ENCODE measurements at regions not wholly inside any gene's neighbourhood (a gene's known extent, or its start where the extent isn't known, plus 50 kb on each side); places are given as distances from the start of the nearest gene placed in this dataset.

DNA sequence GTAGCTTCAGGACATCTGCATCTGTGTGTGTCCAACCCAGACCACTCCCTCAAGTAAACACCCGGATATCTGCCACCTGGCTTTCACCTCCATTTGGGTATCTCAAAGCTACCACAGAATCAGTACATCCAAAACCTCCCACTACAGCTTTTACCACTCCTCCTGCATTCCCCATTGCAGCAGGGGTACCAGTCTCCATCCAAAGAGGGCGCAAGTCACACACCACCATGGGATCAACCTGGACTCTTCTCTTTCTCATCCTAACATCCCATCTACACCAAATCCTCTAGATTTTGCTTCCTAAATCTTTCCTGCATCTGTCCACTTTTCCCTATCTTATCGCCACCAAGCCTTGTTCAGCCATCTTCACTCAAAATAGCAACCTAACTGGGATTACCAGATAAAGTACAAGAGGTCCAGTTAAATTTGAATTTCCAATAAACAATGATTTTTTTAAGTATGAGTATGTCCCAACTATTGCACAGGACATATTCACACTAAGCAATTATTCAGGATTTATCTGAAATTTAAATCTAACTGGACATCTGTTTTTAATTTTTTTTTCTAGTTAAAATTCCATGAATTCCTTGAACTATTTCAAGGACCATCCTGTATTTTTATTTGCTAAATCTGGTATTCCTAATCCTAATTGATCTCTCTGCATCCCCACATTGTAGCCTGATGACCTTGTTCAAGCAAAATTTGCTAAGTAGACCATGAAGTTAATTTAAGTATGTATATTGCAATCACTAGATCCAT is 164.3 kb upstream of the MLN start:
- no peak for DNase-seq
- in situ Hi-C loops (cut with MboI; ENCODE audit: low pct_unique_long_range_greater_than_20kb, low sequenced_read_pairs) = no loop called here

DNA sequence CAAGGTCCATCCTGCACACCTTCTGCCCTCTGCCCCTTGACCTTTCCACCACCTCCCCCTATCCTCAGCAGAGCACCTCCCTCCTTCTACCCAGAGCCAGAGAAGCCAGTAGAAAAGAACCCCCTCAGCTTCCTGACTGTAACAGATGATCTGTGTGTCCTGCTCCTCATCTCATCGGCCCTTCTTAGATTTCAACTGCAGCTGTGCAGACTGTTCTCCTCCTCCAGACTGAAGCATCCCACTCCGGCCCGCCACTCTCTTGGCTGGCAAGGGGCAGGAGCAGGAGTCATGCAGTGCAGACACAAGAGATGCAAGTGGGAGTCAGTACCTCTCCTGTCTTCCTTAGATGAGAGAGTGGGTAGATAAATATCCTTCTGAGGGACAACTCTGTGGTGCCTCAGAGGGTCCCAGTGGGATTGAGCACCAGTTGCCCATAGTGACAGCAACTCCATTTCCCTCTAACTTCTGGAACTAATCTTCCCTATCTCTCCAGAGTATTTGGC is 163.5 kb upstream of the MLN start:
- in situ Hi-C loops (cut with MboI; ENCODE audit: low pct_unique_long_range_greater_than_20kb, low sequenced_read_pairs) = no loop called here
- no peak for DNase-seq

DNA sequence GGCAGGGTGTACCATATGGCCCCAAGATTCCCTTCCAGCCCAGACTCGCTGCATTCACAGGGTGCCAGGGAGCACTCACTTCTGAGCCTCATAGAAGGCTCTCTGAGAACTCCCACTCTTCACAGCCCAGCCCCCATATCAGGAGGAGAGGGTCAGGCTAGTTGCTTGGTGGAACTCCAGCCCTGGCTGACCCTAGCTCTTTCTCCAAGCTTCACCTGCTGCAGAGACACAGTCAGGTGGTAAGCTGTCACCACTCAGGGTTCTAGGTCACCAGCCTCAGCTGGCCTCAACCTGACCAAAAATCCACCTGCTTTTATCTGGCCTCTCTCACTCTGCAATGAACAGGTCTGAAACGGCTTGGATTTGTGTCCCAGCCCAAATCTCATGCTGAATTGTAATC is 162.7 kb upstream of the MLN start:
- no peak for DNase-seq
- in situ Hi-C loops (cut with MboI; ENCODE audit: low pct_unique_long_range_greater_than_20kb, low sequenced_read_pairs) = no loop called here

DNA sequence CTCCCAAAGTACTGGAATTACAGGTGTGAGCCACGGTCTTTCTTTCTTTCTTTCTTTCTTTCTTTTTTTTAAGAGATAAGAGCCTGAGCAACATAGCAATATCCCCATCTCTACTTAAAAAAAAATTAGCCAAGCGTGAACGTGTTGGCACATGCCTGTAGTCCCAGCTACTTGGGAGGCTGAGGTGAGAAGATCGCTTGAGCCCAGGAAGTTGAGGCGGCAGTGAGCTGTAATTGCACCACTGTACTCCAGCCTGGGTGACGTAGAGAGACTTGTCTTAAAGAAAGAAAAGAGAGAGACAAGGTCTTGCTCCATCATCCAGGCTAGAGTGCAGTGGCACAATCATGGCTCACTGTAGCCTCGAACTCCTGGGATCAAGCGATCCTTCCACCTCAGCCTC is 162.0 kb upstream of the MLN start:
- in situ Hi-C loops (cut with MboI; ENCODE audit: low pct_unique_long_range_greater_than_20kb, low sequenced_read_pairs) = no loop called here
- no peak for DNase-seq

DNA sequence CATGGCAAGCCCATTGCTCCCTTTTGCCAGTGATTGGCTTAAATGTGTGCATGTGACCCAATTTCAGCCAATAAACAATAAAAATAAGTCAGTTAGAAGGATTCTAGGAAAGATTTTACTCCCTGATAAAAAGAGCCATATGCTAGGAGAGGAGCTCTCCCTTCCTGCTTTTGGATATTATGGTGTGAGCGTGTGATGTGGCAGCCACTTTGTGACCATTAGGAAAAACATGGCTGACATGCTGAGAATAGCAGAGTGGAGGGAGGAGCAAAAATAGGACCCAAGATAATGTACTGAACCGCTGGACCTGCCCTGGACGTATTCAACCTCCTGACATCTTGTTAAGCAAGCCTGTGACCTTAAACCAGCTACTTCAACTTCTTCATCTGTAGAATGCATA is 160.6 kb upstream of the MLN start:
- DNase-seq = no peak
- in situ Hi-C loops (cut with MboI; ENCODE audit: low pct_unique_long_range_greater_than_20kb, low sequenced_read_pairs) = no loop called here

DNA sequence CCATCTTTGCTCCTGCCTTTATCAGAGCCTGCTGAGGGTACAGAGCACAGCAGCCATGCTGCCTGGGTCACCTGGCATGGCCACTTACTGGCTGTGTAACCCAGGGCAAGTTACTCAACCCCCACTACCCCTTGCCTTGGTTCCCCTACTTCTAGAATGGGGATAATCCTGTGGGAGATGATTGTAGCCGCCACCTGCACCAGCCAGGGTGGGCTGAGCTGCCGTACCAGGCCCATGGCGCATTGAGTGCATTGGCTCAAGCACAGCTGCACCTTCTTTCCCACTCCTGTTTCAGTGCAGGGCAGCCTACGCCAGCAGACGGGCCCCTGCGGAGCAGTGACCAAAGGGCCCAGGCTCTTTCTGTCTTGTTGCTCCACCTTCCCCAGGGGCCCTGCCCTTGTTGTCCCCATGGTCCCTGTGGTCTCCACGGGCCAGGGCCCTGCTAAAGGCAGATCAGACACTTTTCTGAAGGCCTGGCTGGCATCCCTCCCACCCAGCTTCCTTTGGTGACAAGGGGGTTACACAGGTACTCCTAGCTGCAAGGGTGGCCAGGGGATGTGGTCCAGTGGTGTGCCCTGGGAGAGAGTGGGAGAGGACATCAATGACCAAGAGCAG is 159.4 kb upstream of the MLN start:
- no peak for DNase-seq
- in situ Hi-C loops (cut with MboI; ENCODE audit: low pct_unique_long_range_greater_than_20kb, low sequenced_read_pairs) = no loop called here

DNA sequence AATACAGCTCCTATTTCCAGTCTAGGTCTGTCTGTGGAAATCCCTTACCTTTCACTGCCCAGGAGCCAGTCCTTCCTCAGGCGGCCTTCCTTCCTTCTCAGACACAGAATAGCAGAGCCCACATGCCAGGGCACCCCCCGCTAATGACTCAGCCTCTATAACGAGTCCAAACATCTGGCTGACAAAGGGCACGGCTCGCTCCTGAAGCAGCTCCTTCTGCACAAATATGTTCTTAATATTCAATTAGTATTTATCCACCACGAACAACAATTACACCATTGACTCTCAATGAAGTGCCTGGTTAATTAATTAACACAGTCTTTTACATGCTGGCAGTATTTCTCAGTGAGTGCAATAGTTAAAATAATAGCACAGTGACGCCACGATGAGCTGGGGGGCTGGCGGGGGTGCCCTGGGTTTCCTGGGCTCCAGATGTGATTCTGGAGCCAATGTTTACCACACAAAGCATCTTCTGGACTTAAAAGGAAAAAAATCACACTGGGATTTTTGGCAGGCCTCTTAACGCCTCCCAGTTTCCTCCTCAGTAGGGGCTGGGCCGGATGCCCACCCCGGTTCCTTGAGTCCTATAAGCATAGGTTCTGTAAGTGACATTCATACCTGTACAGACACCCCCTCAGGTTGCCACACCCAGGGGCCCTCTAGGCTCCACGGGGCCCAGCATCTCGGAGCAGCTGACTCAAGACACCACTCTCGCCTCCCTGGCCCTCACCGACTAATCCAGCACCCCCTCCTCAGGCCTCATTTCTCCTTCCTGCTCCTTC is 158.6 kb upstream of the MLN start:
- in situ Hi-C loops (cut with MboI; ENCODE audit: low pct_unique_long_range_greater_than_20kb, low sequenced_read_pairs) = no loop called here
- DNase-seq = no peak

DNA sequence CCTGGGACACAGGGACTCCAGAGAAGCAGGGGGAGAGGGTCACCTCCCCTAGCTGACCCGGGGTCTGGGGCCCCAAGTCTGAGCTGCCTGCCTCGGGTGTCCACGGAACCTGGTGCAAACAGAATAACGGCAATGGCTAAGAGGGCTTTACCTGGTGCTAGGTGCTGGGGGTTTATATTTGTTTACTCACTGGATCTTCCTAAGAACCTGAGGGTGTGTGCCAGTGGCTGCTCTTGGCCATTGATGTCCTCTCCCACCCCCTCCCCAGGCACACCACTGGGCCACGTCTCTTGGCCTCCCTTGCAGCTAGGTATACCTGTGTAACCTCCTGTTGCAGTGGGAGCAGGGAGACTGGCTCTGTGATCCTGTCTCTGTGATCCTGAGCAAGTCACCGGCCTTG is 157.9 kb upstream of the MLN start:
- no peak for DNase-seq
- in situ Hi-C loops (cut with MboI; ENCODE audit: low pct_unique_long_range_greater_than_20kb, low sequenced_read_pairs) = no loop called here

DNA sequence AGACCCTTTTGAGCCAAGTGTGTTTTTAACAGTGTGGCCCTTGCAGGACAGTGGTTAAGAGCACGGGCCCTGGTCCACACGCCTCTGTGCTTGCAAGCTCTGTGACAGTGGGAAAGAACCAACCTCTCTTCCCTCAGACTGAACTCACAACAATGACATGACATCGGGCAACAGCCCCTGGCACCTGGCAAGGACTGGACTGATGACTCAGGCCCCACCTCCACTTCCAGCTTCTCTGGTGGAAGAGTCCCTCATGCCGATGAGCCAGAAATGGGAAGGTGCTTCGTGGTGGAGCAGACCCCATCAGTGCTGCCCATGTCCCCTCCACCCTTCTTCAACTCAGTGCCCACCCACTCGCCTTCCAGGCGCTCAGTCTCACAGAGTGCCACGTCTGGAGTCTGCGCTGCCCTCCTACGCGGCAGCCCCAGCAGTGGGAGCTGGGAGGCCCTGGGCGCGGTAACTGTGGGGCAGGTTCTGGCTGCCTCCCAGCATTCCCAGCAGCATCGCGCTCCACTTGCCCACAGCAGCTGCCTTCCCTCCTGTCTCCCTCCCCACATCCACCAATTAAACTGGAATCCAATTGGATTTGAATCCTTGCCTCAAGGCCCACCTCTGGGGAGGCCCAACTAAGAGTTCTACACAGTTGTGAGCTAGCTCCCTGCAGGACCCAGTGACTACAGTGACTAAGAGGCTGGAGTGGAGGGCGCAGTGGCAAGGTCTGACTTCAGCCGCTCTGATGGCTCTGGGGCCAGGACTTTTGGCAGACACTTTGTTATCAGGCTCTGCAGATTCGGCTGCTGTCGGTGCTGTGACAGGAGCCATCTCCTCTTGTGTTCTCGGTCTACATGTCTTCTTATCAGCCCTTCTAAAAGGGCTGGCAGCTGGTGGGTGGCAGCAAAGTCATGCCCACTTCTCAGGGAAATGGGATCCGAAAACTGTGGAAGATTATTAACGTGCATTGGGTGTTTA is 156.8 kb upstream of the MLN start:
- in situ Hi-C loops (cut with MboI; ENCODE audit: low pct_unique_long_range_greater_than_20kb, low sequenced_read_pairs) = no loop called here
- DNase-seq = no peak

DNA sequence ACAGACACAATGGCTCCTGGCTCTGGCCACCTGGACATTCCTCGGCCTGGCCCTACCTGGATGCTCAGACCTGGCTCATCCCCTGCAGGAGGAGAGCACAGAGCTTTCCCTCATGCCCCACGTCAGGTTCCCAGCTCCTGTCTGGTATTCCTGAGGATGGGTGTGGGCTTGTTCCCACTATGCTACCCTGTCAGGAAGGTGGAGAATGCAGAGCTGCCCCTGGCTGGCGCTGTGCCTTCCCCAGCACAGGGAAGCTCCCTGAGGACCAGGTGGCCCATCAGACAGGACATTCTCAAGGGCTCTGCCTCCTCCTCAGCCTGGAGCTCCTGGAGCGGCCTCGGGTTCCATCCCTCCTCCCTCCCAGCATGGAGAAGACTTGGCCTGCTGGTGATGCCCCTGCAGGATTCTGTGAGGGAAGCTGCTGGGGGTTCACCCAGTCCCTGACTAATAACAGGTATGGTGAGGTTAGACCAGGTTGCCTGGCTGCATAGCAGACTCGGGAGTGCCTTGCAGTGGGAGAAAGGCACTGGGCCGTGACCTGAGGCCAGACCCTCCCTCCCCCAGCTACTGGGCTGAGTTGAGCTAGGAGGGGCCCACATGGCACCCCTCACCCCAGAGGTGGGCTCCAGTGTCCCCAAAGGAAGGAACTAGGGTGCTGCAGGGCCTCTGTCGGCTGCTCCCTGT is 156.0 kb upstream of the MLN start:
- no peak for DNase-seq
- in situ Hi-C loops (cut with MboI; ENCODE audit: low pct_unique_long_range_greater_than_20kb, low sequenced_read_pairs) = no loop called here

DNA sequence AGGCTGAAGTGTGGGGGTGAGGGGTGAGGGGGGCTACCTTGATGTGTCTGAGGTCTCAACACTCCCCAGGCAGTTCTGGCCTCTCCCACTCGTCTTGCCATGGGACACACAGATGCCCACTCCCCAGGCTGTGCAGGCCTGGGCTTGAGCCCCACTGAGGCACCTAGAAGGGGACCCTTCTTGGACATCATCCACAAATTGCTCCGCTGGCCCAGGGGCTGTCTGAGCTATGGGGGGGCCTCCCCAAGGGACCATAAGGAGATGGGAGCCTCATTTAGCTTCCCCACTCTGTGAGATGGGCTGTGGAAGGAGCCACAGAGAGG is 155.5 kb upstream of the MLN start:
- in situ Hi-C loops (cut with MboI; ENCODE audit: low pct_unique_long_range_greater_than_20kb, low sequenced_read_pairs) = no loop called here

DNA sequence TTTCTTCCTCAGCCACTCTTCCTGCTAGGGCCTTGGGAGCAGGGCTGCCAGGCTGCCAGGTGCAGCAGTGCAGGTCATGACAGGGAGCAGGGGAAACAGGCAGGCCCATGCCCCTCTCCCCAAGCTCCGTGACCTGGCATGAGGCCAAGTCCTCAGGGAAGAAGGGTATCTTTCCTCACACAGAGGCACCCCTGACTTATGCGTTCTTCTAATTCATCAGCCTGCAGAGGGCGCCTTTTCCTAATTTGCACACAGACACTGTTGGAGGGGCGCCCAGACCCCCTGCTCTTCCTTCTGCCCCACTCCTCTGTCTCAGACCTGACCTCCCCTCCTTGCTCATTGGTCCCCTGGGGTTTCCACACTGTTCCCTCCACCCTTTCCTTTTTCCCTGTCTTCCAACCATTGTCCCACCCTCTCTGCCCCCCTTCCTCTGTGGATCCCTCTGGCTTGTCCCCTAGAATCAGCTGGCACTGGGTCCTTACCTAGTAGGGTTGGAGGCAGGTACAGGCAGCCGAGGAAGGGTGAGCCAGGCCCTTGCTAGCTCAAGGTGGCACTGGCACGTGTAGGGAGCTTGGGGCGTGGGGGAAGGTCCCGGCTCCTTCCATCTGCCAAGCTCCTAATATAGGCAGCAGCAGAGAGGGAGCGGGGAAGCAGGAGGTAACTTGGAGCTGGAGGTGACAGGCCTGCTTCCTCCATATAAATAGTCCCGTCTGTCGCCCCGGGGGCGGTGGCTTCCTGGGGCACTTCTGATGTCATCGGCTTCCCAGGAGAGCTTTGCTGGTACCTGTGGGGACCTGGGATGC is 154.9 kb upstream of the MLN start:
- in situ Hi-C loops (cut with MboI; ENCODE audit: low pct_unique_long_range_greater_than_20kb, low sequenced_read_pairs) = no loop called here
- no peak for DNase-seq

More for the DNA sequence above, 155.5 kb upstream of the MLN start:
- DNase-seq = no peak

DNA sequence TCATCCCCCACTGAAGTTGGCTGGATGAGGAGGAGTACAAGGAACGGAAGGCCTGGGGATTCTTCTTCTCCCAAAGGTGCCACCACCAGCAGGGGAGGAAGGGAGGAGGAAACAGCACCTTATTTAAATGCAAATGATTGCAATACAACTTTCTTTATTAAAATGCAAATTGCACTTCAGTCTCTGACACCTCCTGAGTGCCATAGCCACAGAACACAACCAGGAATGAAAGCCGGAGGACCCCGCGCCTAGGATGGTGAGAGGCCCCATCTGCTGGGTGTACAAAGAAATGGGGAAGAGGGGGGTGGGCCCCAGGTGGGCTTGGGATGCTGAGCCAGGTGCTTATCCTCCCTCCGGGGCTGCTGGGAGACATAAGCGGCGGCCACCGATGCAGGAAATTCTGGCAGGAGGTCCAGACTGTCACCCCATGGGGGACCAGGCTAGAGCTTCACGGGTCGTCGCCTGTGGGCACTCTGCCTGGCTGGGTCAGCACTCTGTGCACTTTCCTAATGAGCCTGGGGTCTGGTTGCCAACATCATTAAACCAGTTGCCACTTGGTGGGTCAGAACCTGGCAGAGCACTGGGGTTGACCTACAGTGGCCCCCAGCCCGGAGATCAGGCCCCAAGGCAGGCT is 154.2 kb upstream of the MLN start:
- no peak for DNase-seq
- in situ Hi-C loops (cut with MboI; ENCODE audit: low pct_unique_long_range_greater_than_20kb, low sequenced_read_pairs) = no loop called here

DNA sequence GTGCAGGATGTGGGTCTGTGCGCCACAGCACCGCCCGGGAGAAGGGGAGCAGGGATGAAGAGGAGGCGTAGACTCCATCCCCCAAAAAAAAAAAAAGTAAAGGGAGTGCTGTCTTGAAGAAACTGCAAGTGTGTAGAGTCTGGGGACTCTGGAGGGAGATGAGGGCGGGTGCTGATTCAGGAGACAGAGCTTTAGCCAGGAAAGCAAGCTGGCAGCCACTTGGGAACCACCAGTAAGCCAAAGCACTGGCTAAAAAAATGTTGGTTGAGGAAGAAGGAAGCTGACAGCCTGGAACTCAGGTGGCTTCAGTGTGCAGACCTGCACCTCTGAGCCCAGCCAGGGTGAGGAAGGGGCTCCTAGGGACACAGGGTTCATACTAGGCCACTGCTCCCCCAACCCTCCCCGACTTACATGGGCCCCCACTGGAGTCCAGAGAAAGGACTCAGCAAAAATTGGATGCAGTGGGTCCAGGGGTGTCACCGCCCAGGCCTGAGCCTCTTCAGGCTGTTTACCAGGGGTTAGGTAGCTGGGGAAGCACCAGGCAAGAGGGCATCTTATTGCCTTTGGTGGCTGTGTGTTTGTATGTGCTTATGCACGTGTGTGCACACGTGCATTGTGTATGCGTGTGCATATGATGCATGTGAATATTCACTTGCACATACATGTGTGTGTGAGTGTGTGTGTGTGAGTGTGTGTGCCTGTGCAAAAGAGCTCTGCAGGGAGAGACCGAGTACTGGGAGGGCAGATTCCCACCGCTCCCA is 153.5 kb upstream of the MLN start:
- in situ Hi-C loops (cut with MboI; ENCODE audit: low pct_unique_long_range_greater_than_20kb, low sequenced_read_pairs) = no loop called here
- DNase-seq = no peak

DNA sequence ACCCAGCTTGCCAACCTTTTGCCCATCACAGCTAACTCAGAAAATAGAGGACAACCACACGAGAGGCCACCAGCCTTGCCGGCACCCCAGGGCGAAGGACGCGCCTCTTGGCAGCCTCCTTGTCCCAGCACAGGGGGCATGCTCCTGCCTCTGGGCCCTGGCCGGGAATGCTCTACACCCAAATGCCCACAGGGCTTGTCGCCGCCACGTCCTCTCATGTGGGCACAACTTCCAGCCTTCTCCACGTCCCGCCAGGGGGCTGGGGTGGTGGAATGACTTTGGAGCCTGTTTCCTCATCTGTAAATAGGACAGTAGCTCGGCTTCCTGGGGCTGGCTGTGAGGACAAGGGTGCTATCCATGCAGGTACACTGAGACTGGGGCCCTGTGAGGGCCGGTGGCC is 152.4 kb upstream of the MLN start:
- no peak for DNase-seq
- in situ Hi-C loops (cut with MboI; ENCODE audit: low pct_unique_long_range_greater_than_20kb, low sequenced_read_pairs) = no loop called here

DNA sequence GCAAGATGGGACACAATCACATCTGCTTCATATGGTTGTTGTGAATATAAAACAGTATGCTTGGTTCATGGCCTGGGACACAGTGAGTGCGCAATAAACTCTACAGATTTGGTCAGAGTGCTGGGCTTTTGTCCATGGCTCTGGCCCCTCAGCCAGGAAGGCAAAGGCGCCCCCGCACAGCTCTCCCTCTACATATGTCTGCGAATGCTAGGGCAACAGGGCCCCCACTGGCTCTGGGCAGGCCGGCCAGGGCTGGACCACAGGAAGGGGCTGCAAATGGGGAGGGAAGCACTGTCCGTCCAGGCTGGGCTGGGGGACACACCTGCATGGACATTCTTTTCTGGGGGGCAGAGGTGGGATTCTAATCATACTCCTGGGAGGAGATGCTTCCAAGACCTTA is 151.8 kb upstream of the MLN start:
- no peak for DNase-seq
- in situ Hi-C loops (cut with MboI; ENCODE audit: low pct_unique_long_range_greater_than_20kb, low sequenced_read_pairs) = no loop called here

DNA sequence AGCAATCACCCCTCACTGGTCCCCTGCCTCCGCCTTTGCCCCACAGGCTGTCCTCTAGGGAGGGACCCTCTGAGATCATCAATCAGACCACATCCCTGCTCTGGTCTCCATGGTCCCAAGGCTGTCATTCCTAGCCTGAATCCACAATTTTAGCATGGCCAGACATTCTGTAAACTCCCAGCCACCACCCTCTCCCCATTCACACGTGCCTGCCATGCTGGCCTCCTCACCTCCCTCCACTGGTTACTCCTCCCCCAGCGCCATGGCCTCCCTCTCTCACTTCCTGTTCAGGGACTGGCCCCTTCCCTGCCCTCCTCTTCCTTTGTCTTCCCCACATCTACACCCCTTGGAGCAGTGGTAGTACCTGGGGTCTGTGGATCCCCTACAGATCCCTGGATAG is 150.7 kb upstream of the MLN start:
- DNase-seq = no peak

More for the DNA sequence above, 150.7 kb upstream of the MLN start:
- in situ Hi-C loops (cut with MboI; ENCODE audit: low pct_unique_long_range_greater_than_20kb, low sequenced_read_pairs) = no loop called here
